ENCODE measurements at regions not wholly inside any gene's neighbourhood (a gene's known extent, or its start where the extent isn't known, plus 50 kb on each side); places are given as distances from the start of the nearest gene placed in this dataset.
A peak's percentile ranks its signal among the peaks of the same experiment; 100 is the strongest.

- H2AFZ ChIP-seq (ENCODE audit: low read length) = no peak overlapping the region
- no peak for DNase-seq (ENCODE audit: low read depth in 2 of 2)
These were observed 419.5 kb upstream of the TLE4 start for GRCh38 chr9:79152306-79152705.

DNA sequence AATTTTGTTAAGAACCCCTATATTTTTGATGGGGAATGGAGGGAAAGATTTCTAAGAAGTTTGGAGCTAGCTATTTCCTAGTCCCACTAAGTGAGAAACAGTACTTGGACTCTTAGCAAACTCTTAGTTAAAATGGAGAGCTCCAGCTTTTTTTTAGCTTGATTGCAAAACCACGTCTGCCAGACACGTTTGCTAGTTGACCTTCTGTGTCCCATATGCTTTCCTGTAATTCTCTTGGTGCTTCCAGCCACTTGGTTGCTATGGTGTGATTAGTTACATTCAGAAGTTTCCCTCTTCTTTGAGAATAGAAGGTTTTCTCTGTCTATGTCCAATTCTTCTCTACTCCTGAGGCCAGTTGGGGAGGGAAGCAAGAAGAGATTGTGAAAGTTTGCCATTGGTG lies 417.0 kb upstream of the TLE4 start:
- no peak for TF ChIP-seq EZH2 (IDR thresholded peaks at IDR 0.05; ENCODE audit: low read length, missing control alignments)
- TF ChIP-seq, protein P1, sequence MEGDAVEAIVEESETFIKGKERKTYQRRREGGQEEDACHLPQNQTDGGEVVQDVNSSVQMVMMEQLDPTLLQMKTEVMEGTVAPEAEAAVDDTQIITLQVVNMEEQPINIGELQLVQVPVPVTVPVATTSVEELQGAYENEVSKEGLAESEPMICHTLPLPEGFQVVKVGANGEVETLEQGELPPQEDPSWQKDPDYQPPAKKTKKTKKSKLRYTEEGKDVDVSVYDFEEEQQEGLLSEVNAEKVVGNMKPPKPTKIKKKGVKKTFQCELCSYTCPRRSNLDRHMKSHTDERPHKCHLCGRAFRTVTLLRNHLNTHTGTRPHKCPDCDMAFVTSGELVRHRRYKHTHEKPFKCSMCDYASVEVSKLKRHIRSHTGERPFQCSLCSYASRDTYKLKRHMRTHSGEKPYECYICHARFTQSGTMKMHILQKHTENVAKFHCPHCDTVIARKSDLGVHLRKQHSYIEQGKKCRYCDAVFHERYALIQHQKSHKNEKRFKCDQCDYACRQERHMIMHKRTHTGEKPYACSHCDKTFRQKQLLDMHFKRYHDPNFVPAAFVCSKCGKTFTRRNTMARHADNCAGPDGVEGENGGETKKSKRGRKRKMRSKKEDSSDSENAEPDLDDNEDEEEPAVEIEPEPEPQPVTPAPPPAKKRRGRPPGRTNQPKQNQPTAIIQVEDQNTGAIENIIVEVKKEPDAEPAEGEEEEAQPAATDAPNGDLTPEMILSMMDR (conservative IDR thresholded peaks at IDR 0.05 in 1 of 2, IDR thresholded peaks at IDR 0.05 in 1 of 2; ENCODE audit: low read depth in 1 of 2, low read length in 2 of 2) = no peak
- no peaks in the 10 kb centered on the region for H3K4me1 ChIP-seq (ENCODE audit: control insufficient read depth, extremely low read depth, insufficient read depth, low read length)
- no peak overlapping the region for H3K4me3 ChIP-seq (replicated peaks in 1 of 4; ENCODE audit: control extremely low read depth in 1 of 4, insufficient read depth in 1 of 4, low read depth in 3 of 4, low read length in 4 of 4)
- H3K9ac ChIP-seq (ENCODE audit: insufficient read depth, low read length) = no peak overlapping the region
- H3K36me3 ChIP-seq (ENCODE audit: control insufficient read depth, insufficient read depth, low read length) = no peaks in the 10 kb centered on the region
- H3K27me3 ChIP-seq (ENCODE audit: control insufficient read depth, insufficient read depth, low read length) = no peaks in the 10 kb centered on the region
- H3K79me2 ChIP-seq (ENCODE audit: control insufficient read depth, insufficient read depth, low read length) = no peaks in the 10 kb centered on the region
- no peaks in the 10 kb centered on the region for H4K20me1 ChIP-seq (ENCODE audit: control insufficient read depth, extremely low read depth, insufficient read depth, low read length)
- H3K4me2 ChIP-seq (ENCODE audit: extremely low read depth, insufficient read depth, low read length) = no peak overlapping the region
- H3K27ac ChIP-seq (ENCODE audit: insufficient read depth, low read length) = no peak overlapping the region
- H3K9me3 ChIP-seq (ENCODE audit: control insufficient read depth, insufficient read depth, low read depth, low read length) = no peaks in the 10 kb centered on the region
- no peak overlapping the region for H2AFZ ChIP-seq (ENCODE audit: low read length)
- DNase-seq (ENCODE audit: low read depth in 2 of 2) = peak in 1 of 2 donors; percentile 20

More at GRCh38 chr9:79152306-79152705, 419.5 kb upstream of the TLE4 start:
- Histone ChIP-seq H3K36me3 (ENCODE audit: control insufficient read depth, insufficient read depth, low read length) (no peaks in the 10 kb centered on the region), H3K4me3 (replicated peaks in 1 of 4; ENCODE audit: control extremely low read depth in 1 of 4, insufficient read depth in 1 of 4, low read depth in 3 of 4, low read length in 4 of 4) (no peak overlapping the region), H3K9me3 (ENCODE audit: control insufficient read depth, insufficient read depth, low read depth, low read length) (no peaks in the 10 kb centered on the region), H3K4me2 (ENCODE audit: extremely low read depth, insufficient read depth, low read length) (no peak overlapping the region), H3K79me2 (ENCODE audit: control insufficient read depth, insufficient read depth, low read length) (no peaks in the 10 kb centered on the region), H4K20me1 (ENCODE audit: control insufficient read depth, extremely low read depth, insufficient read depth, low read length) (no peaks in the 10 kb centered on the region), H3K27me3 (ENCODE audit: control insufficient read depth, insufficient read depth, low read length) (no peaks in the 10 kb centered on the region), H3K9ac (ENCODE audit: insufficient read depth, low read length) (no peak overlapping the region), H3K4me1 (ENCODE audit: control insufficient read depth, extremely low read depth, insufficient read depth, low read length) (no peaks in the 10 kb centered on the region), H3K27ac (ENCODE audit: insufficient read depth, low read length) (no peak overlapping the region)
- TF ChIP-seq, protein P1 (conservative IDR thresholded peaks at IDR 0.05 in 1 of 2, IDR thresholded peaks at IDR 0.05 in 1 of 2; ENCODE audit: low read depth in 1 of 2, low read length in 2 of 2) = no peak
- no peak for TF ChIP-seq EZH2 (IDR thresholded peaks at IDR 0.05; ENCODE audit: low read length, missing control alignments)

GRCh38 chr9:79155308-79155707 lies 416.5 kb upstream of the TLE4 start:
- Histone ChIP-seq H3K4me2 (ENCODE audit: extremely low read depth, insufficient read depth, low read length) (no peak overlapping the region), H3K4me3 (replicated peaks in 1 of 4; ENCODE audit: control extremely low read depth in 1 of 4, insufficient read depth in 1 of 4, low read depth in 3 of 4, low read length in 4 of 4) (no peak overlapping the region), H3K9ac (ENCODE audit: insufficient read depth, low read length) (no peak overlapping the region), H3K36me3 (ENCODE audit: control insufficient read depth, insufficient read depth, low read length) (no peaks in the 10 kb centered on the region), H3K27me3 (ENCODE audit: control insufficient read depth, insufficient read depth, low read length) (no peaks in the 10 kb centered on the region), H3K27ac (ENCODE audit: insufficient read depth, low read length) (no peak overlapping the region), H4K20me1 (ENCODE audit: control insufficient read depth, extremely low read depth, insufficient read depth, low read length) (no peaks in the 10 kb centered on the region), H3K79me2 (ENCODE audit: control insufficient read depth, insufficient read depth, low read length) (no peaks in the 10 kb centered on the region), H3K9me3 (ENCODE audit: control insufficient read depth, insufficient read depth, low read depth, low read length) (no peaks in the 10 kb centered on the region), H2AFZ (ENCODE audit: low read length) (no peak overlapping the region), H3K4me1 (ENCODE audit: control insufficient read depth, extremely low read depth, insufficient read depth, low read length) (no peaks in the 10 kb centered on the region)
- TF ChIP-seq EZH2 (IDR thresholded peaks at IDR 0.05; ENCODE audit: low read length, missing control alignments) = no peak
- TF ChIP-seq, protein P1 (conservative IDR thresholded peaks at IDR 0.05 in 1 of 2, IDR thresholded peaks at IDR 0.05 in 1 of 2; ENCODE audit: low read depth in 1 of 2, low read length in 2 of 2) = no peak
- DNase-seq (ENCODE audit: low read depth in 2 of 2) = no peak
